ENCODE measurements at regions not wholly inside any gene's neighbourhood (a gene's known extent, or its start where the extent isn't known, plus 50 kb on each side); places are given as distances from the start of the nearest gene placed in this dataset.

DNA sequence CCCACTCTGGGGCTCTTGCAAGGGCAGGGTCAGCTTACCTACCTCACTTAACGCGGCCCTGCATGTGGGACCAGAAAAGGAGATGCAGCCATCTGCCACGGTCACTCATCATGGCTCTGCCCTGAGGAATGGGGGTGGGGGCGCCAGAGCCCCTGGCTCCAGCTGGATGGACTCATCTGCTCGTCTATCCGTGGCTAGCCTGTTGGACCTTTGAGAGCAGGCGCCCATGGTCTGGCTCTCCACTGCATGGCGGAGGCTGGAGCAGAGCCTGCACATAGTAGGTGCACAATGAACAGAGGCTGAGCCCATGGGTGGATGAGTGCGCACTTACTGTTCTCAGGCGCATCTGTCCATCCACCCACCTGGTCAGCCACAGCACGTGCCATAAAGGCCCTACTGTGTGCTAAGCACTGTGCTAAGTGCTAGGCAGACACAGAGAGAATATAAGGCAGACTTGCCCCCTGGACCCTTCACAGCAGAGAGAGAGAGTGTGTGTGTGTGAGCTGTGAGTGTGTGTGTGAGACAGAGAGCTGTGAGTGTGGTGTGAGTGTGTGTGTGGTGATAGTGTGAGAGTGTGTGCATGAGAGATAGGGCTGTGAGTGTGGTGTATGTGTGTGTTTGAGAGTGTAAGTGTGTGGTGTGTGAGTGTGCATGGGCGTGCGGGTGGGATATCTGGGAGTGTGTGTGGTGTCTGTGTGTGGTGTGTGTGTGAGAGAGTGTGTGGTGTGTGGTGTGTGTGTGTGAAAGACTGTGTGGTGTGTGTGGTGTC lies 151.3 kb downstream of the TFCP2L1 start:
- no peak for ATAC-seq
- H3K4me1 ChIP-seq = no peaks in the 10 kb centered on the region
- H3K9me3 ChIP-seq = no peaks in the 10 kb centered on the region
- no peaks in the 10 kb centered on the region for H3K27me3 ChIP-seq (ENCODE audit: insufficient read depth in 3 of 3, low read length in 2 of 3)
- intact Hi-C loops (cut with DNase I) = no loop called here
- no peak overlapping the region for H3K4me3 ChIP-seq
- 72 to 79% (median 75%) methylated on average over 13 of the region's 13 CpGs for WGBS, 3 donors
- no peak for DNase-seq
- H3K27ac ChIP-seq = no peak overlapping the region
- no peaks in the 10 kb centered on the region for H3K36me3 ChIP-seq (ENCODE audit: insufficient read depth in 1 of 2, low read depth in 1 of 2)
- TF ChIP-seq, protein P1, sequence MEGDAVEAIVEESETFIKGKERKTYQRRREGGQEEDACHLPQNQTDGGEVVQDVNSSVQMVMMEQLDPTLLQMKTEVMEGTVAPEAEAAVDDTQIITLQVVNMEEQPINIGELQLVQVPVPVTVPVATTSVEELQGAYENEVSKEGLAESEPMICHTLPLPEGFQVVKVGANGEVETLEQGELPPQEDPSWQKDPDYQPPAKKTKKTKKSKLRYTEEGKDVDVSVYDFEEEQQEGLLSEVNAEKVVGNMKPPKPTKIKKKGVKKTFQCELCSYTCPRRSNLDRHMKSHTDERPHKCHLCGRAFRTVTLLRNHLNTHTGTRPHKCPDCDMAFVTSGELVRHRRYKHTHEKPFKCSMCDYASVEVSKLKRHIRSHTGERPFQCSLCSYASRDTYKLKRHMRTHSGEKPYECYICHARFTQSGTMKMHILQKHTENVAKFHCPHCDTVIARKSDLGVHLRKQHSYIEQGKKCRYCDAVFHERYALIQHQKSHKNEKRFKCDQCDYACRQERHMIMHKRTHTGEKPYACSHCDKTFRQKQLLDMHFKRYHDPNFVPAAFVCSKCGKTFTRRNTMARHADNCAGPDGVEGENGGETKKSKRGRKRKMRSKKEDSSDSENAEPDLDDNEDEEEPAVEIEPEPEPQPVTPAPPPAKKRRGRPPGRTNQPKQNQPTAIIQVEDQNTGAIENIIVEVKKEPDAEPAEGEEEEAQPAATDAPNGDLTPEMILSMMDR (IDR thresholded peaks at IDR 0.05) = no peak

DNA sequence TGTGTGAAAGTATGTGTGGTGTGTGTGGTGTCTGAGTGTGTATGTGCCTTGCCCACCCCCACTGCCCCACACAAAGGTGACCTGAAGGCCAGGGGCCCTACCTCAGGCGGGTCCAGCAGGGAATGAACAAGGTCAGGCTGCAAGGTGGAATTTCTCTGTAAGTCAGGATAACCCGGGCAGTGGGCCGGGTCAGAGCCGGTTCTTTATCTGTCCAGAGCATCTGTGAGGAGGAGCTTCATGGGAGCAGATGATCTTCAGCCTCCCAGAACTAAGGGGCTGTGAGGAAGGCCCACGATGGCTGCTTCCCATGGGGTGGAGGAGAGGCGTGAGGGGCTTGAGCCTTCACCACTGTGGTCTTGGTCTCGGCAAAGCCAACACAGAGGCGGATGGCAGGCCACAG lies 150.3 kb downstream of the TFCP2L1 start:
- no peaks in the 10 kb centered on the region for H3K27me3 ChIP-seq (ENCODE audit: insufficient read depth in 3 of 3, low read length in 2 of 3)
- no peaks in the 10 kb centered on the region for H3K36me3 ChIP-seq (ENCODE audit: insufficient read depth in 1 of 2, low read depth in 1 of 2)
- no peak overlapping the region for H3K27ac ChIP-seq
- ATAC-seq (no peak), DNase-seq (no peak)
- intact Hi-C loops (cut with DNase I) = no loop called here
- H3K9me3 ChIP-seq = no peaks in the 10 kb centered on the region
- no peaks in the 10 kb centered on the region for H3K4me1 ChIP-seq
- H3K4me3 ChIP-seq = no peak overlapping the region
- WGBS, 3 donors = 86 to 90% (median 89%) methylated on average over 8 of the region's 8 CpGs
- TF ChIP-seq, protein P1 (IDR thresholded peaks at IDR 0.05) = no peak

DNA sequence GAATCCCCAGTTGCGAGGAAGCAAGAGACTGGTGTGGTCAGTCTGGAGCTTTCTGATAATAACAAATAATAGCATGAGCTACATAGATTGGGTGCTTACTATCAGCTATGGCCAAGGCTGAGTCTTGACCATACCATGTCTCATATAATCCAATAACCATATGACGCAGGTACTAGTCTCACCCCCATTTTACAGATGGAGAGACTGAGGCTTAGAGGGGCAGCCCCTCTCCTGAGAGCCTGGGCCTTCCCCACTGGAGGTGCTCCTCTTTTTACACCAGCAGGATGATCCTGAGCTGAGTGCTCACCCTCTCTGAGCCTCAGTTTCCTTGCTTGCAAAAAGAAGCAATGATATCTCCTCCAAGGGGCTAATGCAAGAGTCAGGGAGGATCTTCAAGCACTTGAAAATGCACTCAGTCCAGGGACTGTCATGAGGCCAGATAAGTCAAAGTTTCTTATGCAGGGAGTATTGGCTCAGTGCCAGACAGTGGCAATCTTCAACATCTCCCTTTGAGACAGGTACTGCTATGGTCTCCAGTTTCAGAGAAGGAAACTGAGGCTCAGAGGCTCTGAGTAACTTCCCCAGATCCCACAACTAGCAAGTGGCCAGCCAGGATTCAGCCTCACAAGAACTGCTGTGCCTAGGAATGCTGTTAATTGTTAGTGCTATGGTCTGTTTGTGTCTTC lies 149.7 kb downstream of the TFCP2L1 start:
- 48 to 50% (median 48%) methylated on average over 2 of the region's 2 CpGs for WGBS, 3 donors
- TF ChIP-seq, protein P1 (IDR thresholded peaks at IDR 0.05) = no peak

DNA sequence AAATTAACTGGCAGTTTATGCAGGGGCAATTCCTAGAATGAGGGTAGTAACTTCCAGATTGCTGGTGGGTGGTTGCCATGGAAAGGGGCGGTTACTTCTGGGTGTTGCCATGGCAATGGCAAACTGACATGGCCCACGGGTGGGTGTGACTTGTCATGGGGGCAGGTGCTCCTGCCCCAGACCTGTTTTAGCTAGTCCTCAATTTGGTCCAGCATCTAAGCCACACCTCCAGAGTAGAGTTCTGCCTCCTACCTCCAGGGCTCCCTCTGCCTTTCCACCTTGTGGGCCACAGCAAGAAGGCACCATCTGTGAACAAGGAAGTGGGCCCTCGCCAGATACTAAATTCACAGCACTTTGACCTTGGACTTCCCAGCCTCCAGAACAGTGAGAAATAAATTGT lies 148.7 kb downstream of the TFCP2L1 start:
- Histone ChIP-seq H3K9me3 (no peaks in the 10 kb centered on the region), H3K4me3 (no peak overlapping the region), H3K27ac (no peak overlapping the region), H3K36me3 (ENCODE audit: insufficient read depth in 1 of 2, low read depth in 1 of 2) (no peaks in the 10 kb centered on the region), H3K27me3 (ENCODE audit: insufficient read depth in 3 of 3, low read length in 2 of 3) (no peaks in the 10 kb centered on the region), H3K4me1 (no peaks in the 10 kb centered on the region)
- TF ChIP-seq, protein P1 (IDR thresholded peaks at IDR 0.05) = no peak
- WGBS, 3 donors = 78 to 91% (median 85%) methylated on average over 3 of the region's 3 CpGs
- ATAC-seq (no peak), DNase-seq (no peak)
- intact Hi-C loops (cut with DNase I) = no loop called here

More for the DNA sequence above, 149.7 kb downstream of the TFCP2L1 start:
- no peaks in the 10 kb centered on the region for H3K27me3 ChIP-seq (ENCODE audit: insufficient read depth in 3 of 3, low read length in 2 of 3)
- no peak for DNase-seq
- no peak for ATAC-seq
- H3K4me1 ChIP-seq = no peaks in the 10 kb centered on the region
- intact Hi-C loops (cut with DNase I) = no loop called here
- no peak overlapping the region for H3K27ac ChIP-seq
- H3K4me3 ChIP-seq = no peak overlapping the region
- H3K36me3 ChIP-seq (ENCODE audit: insufficient read depth in 1 of 2, low read depth in 1 of 2) = no peaks in the 10 kb centered on the region
- H3K9me3 ChIP-seq = no peaks in the 10 kb centered on the region

Data from psoas muscle (tissue), 7 donors.